Activated naive CD8-positive, alpha-beta T cell treated with anti-CD3 and anti-CD28 coated beads, Interleukin-2, amount 50 U/mL, for 24 hours (primary cell): ENCODE measurements at regions not wholly inside any gene's neighbourhood (a gene's known extent, or its start where the extent isn't known, plus 50 kb on each side); places are given as distances from the start of the nearest gene placed in this dataset.

ENCODE experiments used
- ATAC-seq: fragments of 150-1000 bp; cut with Tn5 transposase; one replicate; pipeline ENCODE4 v1.10.0; 2021
- DNase-seq: peaks from one replicate; pipeline ENCODE4 v3.0.0; 2021
- H3K27ac Mint-ChIP-seq: one replicate; pipeline ENCODE4 v1.8.0; 2021; ENCODE audit warnings: mild to moderate bottlenecking, mixed read lengths
- H3K27me3 Mint-ChIP-seq: one replicate; pipeline ENCODE4 v1.8.0; 2021; ENCODE audit warnings: mixed read lengths
- H3K36me3 Mint-ChIP-seq: one replicate; pipeline ENCODE4 v1.8.0; 2021; ENCODE audit warnings: low read depth, mixed read lengths
- H3K4me1 Mint-ChIP-seq: one replicate; pipeline ENCODE4 v1.8.0; 2021; ENCODE audit warnings: mixed read lengths
- H3K4me3 Mint-ChIP-seq: one replicate; pipeline ENCODE4 v1.8.0; 2021; ENCODE audit warnings: mild to moderate bottlenecking, moderate library complexity, mixed read lengths
- H3K9me3 Mint-ChIP-seq: one replicate; pipeline ENCODE4 v1.8.0; 2021; ENCODE audit warnings: mixed read lengths

DNA sequence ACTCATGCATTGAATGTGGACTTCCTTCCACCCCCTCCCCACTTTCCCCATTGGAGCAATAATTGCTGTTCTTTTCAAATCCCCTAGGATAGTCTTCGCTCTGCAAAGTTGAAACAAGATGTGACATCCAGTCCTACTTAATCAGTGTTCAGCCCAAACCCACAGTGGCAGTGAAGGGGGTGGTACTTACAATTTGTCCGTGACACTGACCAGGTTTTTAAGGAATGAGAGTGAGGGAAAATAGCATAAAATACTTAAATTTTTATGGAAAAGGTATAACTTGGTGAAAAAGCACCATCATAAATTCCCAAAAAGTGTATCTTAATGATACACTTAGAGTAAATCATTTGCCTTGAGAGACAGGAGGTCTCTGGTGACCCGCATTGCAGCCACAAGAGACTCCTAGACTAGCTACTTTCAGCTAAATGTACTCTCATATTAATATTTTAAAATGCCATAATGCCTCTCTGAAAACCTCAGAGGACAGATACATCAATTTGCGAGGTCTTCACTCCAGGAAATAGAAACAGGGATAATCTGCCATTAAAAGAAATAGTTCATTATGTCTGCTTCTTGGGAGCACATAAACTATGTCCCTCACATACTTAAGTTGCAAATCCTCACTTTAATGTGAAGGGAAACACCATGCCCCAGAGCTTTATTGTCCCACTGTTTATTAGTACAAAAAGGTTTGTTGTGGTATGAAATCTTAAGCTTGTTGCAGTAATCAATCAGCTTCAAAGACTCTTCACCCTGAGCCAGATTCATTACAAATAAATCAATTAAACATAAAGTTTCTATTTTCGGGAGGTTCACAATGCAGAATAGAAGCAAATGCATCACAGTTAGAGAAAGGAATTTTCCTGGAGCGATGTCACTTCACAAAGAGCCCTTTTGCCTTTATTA lies 343.6 kb upstream of the ISL1 start:
- no peak for ATAC-seq

GRCh38 chr5:51043745-51044144 lies 339.5 kb upstream of the ISL1 start:
- DNase-seq (no peak), ATAC-seq (no peak)
- no peaks in the 10 kb centered on the region for H3K9me3 Mint-ChIP-seq
- H3K36me3 Mint-ChIP-seq, result no peaks in the 10 kb centered on the region
- no peak overlapping the region for H3K27ac Mint-ChIP-seq
- no peaks in the 10 kb centered on the region for H3K4me1 Mint-ChIP-seq
- no peaks in the 10 kb centered on the region for H3K27me3 Mint-ChIP-seq
- no peak overlapping the region for H3K4me3 Mint-ChIP-seq

More for the DNA sequence above, 343.6 kb upstream of the ISL1 start:
- Mint-ChIP-seq H3K27ac (no peak overlapping the region), H3K4me1 (no peaks in the 10 kb centered on the region), H3K9me3 (no peaks in the 10 kb centered on the region), H3K36me3 (no peaks in the 10 kb centered on the region), H3K4me3 (no peak overlapping the region), H3K27me3 (no peaks in the 10 kb centered on the region)
- DNase-seq, result no peak

DNA sequence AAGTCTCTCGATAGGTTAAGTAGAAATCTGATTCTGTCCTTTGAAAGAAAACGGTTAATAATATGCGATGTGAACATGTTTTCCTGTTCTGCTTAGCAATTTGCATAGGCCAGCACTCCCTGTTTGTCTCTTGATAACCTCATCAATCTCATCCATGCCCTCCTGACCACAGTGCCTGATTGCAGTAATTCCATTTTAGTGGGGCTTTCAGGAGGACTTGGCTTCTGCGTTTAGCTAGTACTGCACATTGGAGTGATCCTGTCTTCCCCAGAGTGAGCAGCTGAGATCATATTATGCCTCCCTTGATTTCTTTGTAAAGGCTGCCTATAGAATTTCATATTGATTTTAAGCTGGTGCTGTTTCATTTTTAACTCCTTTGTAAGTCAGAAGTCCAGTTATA lies 335.9 kb upstream of the ISL1 start:
- no peaks in the 10 kb centered on the region for H3K27me3 Mint-ChIP-seq
- H3K4me3 Mint-ChIP-seq, result no peak overlapping the region
- no peaks in the 10 kb centered on the region for H3K9me3 Mint-ChIP-seq
- H3K4me1 Mint-ChIP-seq, result no peaks in the 10 kb centered on the region
- H3K27ac Mint-ChIP-seq, result no peak overlapping the region
- ATAC-seq (no peak), DNase-seq (no peak)
- no peaks in the 10 kb centered on the region for H3K36me3 Mint-ChIP-seq

GRCh38 chr5:51053361-51053760 lies 329.9 kb upstream of the ISL1 start:
- DNase-seq (no peak), ATAC-seq (no peak)
- no peak overlapping the region for H3K4me3 Mint-ChIP-seq
- no peaks in the 10 kb centered on the region for H3K27me3 Mint-ChIP-seq
- no peaks in the 10 kb centered on the region for H3K9me3 Mint-ChIP-seq
- no peak overlapping the region for H3K27ac Mint-ChIP-seq
- H3K4me1 Mint-ChIP-seq, result no peaks in the 10 kb centered on the region
- no peaks in the 10 kb centered on the region for H3K36me3 Mint-ChIP-seq

- DNase-seq (no peak), ATAC-seq (no peak)
- no peaks in the 10 kb centered on the region for H3K4me1 Mint-ChIP-seq
- no peaks in the 10 kb centered on the region for H3K27me3 Mint-ChIP-seq
- H3K36me3 Mint-ChIP-seq, result no peaks in the 10 kb centered on the region
- no peak overlapping the region for H3K27ac Mint-ChIP-seq
- H3K9me3 Mint-ChIP-seq, result peaks cover 12% of the 10 kb centered on the region
- no peak overlapping the region for H3K4me3 Mint-ChIP-seq
Measured at GRCh38 chr5:51060953-51061352, 322.3 kb upstream of the ISL1 start.

GRCh38 chr5:51072937-51073336 lies 310.3 kb upstream of the ISL1 start:
- Mint-ChIP-seq H3K27ac (no peak overlapping the region), H3K27me3 (no peaks in the 10 kb centered on the region), H3K4me3 (no peak overlapping the region), H3K9me3 (peaks cover 13% of the 10 kb centered on the region), H3K36me3 (no peaks in the 10 kb centered on the region), H3K4me1 (no peaks in the 10 kb centered on the region)
- DNase-seq, result no peak
- no peak for ATAC-seq

DNA sequence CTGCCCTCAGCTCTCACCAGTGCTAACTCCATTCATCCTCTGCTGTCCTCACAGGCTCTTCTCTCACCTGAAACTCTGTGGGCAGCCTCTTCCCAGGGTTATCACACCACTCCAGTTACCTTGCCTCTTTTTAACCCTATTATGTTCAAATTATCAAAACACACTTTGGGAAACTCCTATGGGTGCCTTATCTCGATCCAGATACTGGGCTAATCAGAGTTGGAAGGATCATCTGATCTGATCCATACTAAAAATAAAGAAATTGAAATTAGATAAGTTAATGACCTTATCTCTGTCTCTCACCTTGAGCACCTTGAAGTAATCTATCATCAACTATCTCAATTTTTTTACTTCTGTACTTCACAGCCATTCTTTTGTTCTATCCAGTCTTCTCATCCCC lies 300.5 kb upstream of the ISL1 start:
- no peak for ATAC-seq
- Mint-ChIP-seq H3K36me3 (no peaks in the 10 kb centered on the region), H3K4me3 (no peak overlapping the region), H3K9me3 (peaks cover 16% of the 10 kb centered on the region), H3K4me1 (no peaks in the 10 kb centered on the region), H3K27me3 (no peaks in the 10 kb centered on the region), H3K27ac (no peak overlapping the region)
- DNase-seq, result no peak

- ATAC-seq (no peak), DNase-seq (no peak)
- Mint-ChIP-seq H3K9me3 (no peaks in the 10 kb centered on the region), H3K4me1 (no peaks in the 10 kb centered on the region), H3K27ac (no peak overlapping the region), H3K27me3 (no peaks in the 10 kb centered on the region), H3K4me3 (no peak overlapping the region), H3K36me3 (no peaks in the 10 kb centered on the region)
Measured at GRCh38 chr5:51091816-51092215, 291.4 kb upstream of the ISL1 start.

GRCh38 chr5:51095486-51095885 lies 287.8 kb upstream of the ISL1 start:
- DNase-seq (no peak), ATAC-seq (no peak)
- H3K4me3 Mint-ChIP-seq, result no peak overlapping the region
- no peaks in the 10 kb centered on the region for H3K9me3 Mint-ChIP-seq
- H3K27me3 Mint-ChIP-seq, result no peaks in the 10 kb centered on the region
- H3K27ac Mint-ChIP-seq, result no peak overlapping the region
- H3K36me3 Mint-ChIP-seq, result no peaks in the 10 kb centered on the region
- H3K4me1 Mint-ChIP-seq, result no peaks in the 10 kb centered on the region

- ATAC-seq, result no peak
- no peaks in the 10 kb centered on the region for H3K4me1 Mint-ChIP-seq
- no peak overlapping the region for H3K4me3 Mint-ChIP-seq
- H3K9me3 Mint-ChIP-seq, result no peaks in the 10 kb centered on the region
- H3K27ac Mint-ChIP-seq, result no peak overlapping the region
- no peaks in the 10 kb centered on the region for H3K27me3 Mint-ChIP-seq
- DNase-seq, result no peak
- no peaks in the 10 kb centered on the region for H3K36me3 Mint-ChIP-seq
Measured at GRCh38 chr5:51096859-51097258, 286.4 kb upstream of the ISL1 start.

GRCh38 chr5:51099173-51099853 lies 283.9 kb upstream of the ISL1 start:
- H3K4me1 Mint-ChIP-seq, result no peaks in the 10 kb centered on the region
- H3K4me3 Mint-ChIP-seq, result no peak overlapping the region
- ATAC-seq (no peak), DNase-seq (no peak)
- H3K27ac Mint-ChIP-seq, result no peak overlapping the region
- no peaks in the 10 kb centered on the region for H3K36me3 Mint-ChIP-seq
- H3K9me3 Mint-ChIP-seq, result no peaks in the 10 kb centered on the region
- H3K27me3 Mint-ChIP-seq, result no peaks in the 10 kb centered on the region

DNA sequence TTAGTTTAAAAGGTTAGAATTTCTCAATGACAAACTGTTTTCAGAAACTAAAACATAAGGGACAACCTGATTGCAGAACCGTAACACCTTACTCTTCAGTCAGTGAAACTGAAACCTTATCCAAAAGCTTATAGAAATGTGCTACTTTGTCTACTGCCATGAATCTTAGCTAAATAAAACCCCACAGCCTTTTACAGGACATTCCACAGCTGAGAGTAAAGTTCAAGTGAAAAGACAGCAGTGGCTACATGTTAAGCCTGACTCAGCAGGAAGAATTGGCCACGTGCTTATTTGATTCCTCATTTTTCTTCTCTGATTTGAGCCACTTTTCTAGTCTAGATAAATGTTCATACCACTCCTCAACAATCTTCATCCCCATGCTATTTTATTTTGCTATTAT lies 278.7 kb upstream of the ISL1 start:
- Mint-ChIP-seq H3K9me3 (no peaks in the 10 kb centered on the region), H3K36me3 (no peaks in the 10 kb centered on the region), H3K4me3 (no peak overlapping the region), H3K4me1 (no peaks in the 10 kb centered on the region), H3K27me3 (peaks cover 1% of the 10 kb centered on the region), H3K27ac (no peak overlapping the region)
- ATAC-seq (no peak), DNase-seq (no peak)

GRCh38 chr5:51109786-51110410 lies 273.4 kb upstream of the ISL1 start:
- no peaks in the 10 kb centered on the region for H3K36me3 Mint-ChIP-seq
- H3K27ac Mint-ChIP-seq, result no peak overlapping the region
- ATAC-seq (no peak), DNase-seq (no peak)
- peaks cover 7% of the 10 kb centered on the region for H3K9me3 Mint-ChIP-seq
- peaks cover 1% of the 10 kb centered on the region for H3K27me3 Mint-ChIP-seq
- H3K4me3 Mint-ChIP-seq, result no peak overlapping the region
- H3K4me1 Mint-ChIP-seq, result no peaks in the 10 kb centered on the region

DNA sequence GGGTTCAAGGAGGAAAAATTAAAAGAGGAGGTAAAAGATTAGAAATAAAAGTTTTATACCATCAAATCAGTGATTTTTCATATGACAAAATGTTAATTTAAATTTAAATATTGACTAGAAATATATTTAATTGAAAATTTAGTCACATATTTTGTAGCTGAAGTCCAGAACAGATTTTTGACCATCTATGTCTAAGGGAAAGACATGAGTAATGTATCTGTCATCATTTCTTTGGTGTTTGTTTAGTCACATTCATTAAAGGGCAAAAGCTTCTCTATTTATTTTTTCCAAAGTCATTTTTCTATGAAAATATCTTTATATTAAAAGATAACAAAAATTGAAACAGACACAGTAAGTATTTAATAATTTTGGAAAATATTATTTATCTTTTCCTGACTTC lies 252.0 kb upstream of the ISL1 start:
- no peaks in the 10 kb centered on the region for H3K27me3 Mint-ChIP-seq

DNA sequence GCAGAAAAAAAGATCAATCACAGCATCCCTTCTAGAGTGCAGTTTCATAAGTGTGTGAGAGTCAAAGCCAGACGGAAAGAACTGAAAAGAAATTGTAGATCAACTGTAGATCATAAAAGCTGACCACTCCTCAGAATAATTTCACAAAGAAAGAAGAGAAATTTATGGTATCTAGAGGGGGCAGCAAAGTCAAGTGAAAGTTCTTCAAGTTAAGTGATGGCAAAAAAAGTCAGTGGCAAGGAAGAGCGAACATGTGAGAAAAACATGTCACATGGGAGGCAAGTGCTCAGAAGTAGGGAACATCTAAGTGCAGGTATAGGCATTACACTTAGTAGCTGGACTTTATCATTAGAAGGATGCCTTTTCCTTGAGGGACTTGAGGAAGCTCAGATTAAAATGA lies 245.1 kb upstream of the ISL1 start:
- Mint-ChIP-seq H3K4me1 (no peaks in the 10 kb centered on the region), H3K27me3 (no peaks in the 10 kb centered on the region), H3K36me3 (no peaks in the 10 kb centered on the region), H3K9me3 (peaks cover 17% of the 10 kb centered on the region), H3K4me3 (no peak overlapping the region), H3K27ac (no peak overlapping the region)
- DNase-seq (no peak), ATAC-seq (no peak)

More for the DNA sequence above, 252.0 kb upstream of the ISL1 start:
- Mint-ChIP-seq H3K36me3 (no peaks in the 10 kb centered on the region), H3K9me3 (peaks cover 10% of the 10 kb centered on the region), H3K27ac (no peak overlapping the region), H3K4me3 (no peak overlapping the region), H3K4me1 (no peaks in the 10 kb centered on the region)
- DNase-seq, result no peak
- no peak for ATAC-seq
